ENCODE measurements at regions not wholly inside any gene's neighbourhood (a gene's known extent, or its start where the extent isn't known, plus 50 kb on each side); places are given as distances from the start of the nearest gene placed in this dataset.
A peak's percentile ranks its signal among the peaks of the same experiment; 100 is the strongest.

DNA sequence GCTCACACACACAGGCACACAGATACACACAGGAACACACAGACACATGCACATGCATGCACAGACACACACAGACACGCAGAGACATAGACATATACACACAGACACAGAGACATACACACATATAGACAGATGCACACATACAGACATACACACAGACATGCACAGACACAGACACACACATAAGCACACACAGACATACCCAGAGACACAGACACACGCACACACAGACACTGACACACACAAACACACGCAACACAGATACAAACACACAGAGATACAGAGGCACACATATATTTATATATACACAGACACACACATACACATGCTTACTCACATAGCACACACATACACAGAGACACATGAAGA lies 158.4 kb downstream of the LY86 start:
- H3K4me1 ChIP-seq, result peaks cover 0 to 42% (median 15%) of the 10 kb centered on the region in 6 donors
- H3K36me3 ChIP-seq, result no peaks in the 10 kb centered on the region
- no peak overlapping the region for H3K27ac ChIP-seq
- 88 to 97% (median 95%) methylated on average over 3 of the region's 3 CpGs for WGBS, 5 donors
- no peak overlapping the region for H3K4me3 ChIP-seq
- no peak for DNase-seq
- H3K27me3 ChIP-seq (replicated peaks in 1 of 7), result no peaks in the 10 kb centered on the region
- TF ChIP-seq POLR2AphosphoS5 (IDR thresholded peaks at IDR 0.05), result no peak
- TF ChIP-seq POLR2A (IDR thresholded peaks at IDR 0.05), result no peak
- no peak for TF ChIP-seq CTCF (IDR thresholded peaks at IDR 0.05 in 8 of 11, conservative IDR thresholded peaks at IDR 0.05 in 3 of 11)
- no peaks in the 10 kb centered on the region for H3K9me3 ChIP-seq
- intact Hi-C loops (cut with DNase I; ENCODE audit: low total_unique reads), result no loop called here

DNA sequence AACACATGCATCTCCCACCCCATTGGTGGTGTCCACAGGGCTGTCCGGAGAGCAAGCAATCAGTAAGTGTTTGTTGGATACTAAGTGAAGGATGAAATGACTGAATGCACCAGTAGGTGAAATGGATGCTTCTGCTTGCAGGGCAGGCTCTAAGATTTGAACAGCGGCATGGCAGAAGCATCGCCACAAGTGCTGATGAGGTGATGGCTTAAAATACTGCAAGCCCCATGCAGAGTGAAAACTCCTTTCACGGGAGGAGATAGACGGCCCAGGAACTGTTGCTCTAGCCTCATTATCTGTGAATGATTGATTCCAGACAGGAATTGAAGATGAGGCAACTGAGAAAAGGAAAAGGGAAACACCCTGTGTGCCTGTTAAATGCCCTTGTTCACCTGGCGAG lies 158.9 kb downstream of the LY86 start:
- no peak overlapping the region for H3K27ac ChIP-seq

DNA sequence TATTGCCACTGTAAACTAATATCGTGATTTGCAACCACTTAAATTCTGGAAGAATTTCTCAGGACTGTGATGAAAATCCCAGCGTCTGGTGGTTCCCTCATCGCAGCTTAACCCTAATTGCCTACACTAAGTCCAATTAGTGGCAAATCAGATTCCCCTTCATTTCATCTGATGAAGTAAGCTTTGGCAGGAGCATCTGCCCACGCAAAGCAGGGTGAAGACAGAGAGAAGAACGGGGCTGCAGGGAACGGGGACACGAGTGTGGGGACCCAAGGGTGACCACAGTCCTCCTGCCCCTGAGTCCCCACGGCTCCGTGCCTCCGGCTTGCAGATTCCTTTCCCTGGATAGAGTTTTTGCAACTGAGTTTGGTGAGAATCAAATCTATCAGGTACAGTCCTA lies 159.5 kb downstream of the LY86 start:
- no peak overlapping the region for H3K4me3 ChIP-seq
- H3K4me1 ChIP-seq, result peaks cover 0 to 52% (median 16%) of the 10 kb centered on the region in 6 donors

More for the DNA sequence above, 158.9 kb downstream of the LY86 start:
- Histone ChIP-seq H3K4me3 (no peak overlapping the region), H3K27me3 (replicated peaks in 1 of 7) (no peaks in the 10 kb centered on the region), H3K36me3 (no peaks in the 10 kb centered on the region), H3K4me1 (peaks cover 0 to 47% (median 16%) of the 10 kb centered on the region in 6 donors), H3K9me3 (no peaks in the 10 kb centered on the region)
- intact Hi-C loops (cut with DNase I; ENCODE audit: low total_unique reads), result no loop called here
- 85 to 92% (median 88%) methylated on average over 6 of the region's 6 CpGs for WGBS, 5 donors
- DNase-seq, result no peak
- TF ChIP-seq POLR2A (IDR thresholded peaks at IDR 0.05) (no peak), CTCF (IDR thresholded peaks at IDR 0.05 in 8 of 11, conservative IDR thresholded peaks at IDR 0.05 in 3 of 11) (no peak), POLR2AphosphoS5 (IDR thresholded peaks at IDR 0.05) (no peak)

More for the DNA sequence above, 159.5 kb downstream of the LY86 start:
- no peak for DNase-seq
- H3K27me3 ChIP-seq (replicated peaks in 1 of 7), result no peaks in the 10 kb centered on the region
- peak overlapping the region in 2 of 8 donors; percentile 61 to 84 for H3K27ac ChIP-seq
- 88 to 94% (median 91%) methylated on average over 10 of the region's 10 CpGs for WGBS, 5 donors
- no peak for TF ChIP-seq POLR2AphosphoS5 (IDR thresholded peaks at IDR 0.05)
- TF ChIP-seq CTCF (IDR thresholded peaks at IDR 0.05 in 8 of 11, conservative IDR thresholded peaks at IDR 0.05 in 3 of 11), result no peak
- no peak for TF ChIP-seq POLR2A (IDR thresholded peaks at IDR 0.05)
- no peaks in the 10 kb centered on the region for H3K36me3 ChIP-seq
- H3K9me3 ChIP-seq, result no peaks in the 10 kb centered on the region
- intact Hi-C loops (cut with DNase I; ENCODE audit: low total_unique reads), result no loop called here
